ENCODE measurements at regions not wholly inside any gene's neighbourhood (a gene's known extent, or its start where the extent isn't known, plus 50 kb on each side); places are given as distances from the start of the nearest gene placed in this dataset.

GRCh38 chr5:145389047-145389446 is 446.1 kb downstream of the PRELID2 start:
- no peak for DNase-seq (ENCODE audit: extremely low read depth, low read depth)
- TF ChIP-seq CTCF (IDR thresholded peaks at IDR 0.05; ENCODE audit: low read depth, low read length): no peak

- DNase-seq (ENCODE audit: extremely low read depth, low read depth): no peak
- no peak for TF ChIP-seq CTCF (IDR thresholded peaks at IDR 0.05; ENCODE audit: low read depth, low read length)
These were observed 449.9 kb downstream of the PRELID2 start for GRCh38 chr5:145385276-145385675.

- no peak for DNase-seq (ENCODE audit: extremely low read depth, low read depth)
- TF ChIP-seq CTCF (IDR thresholded peaks at IDR 0.05; ENCODE audit: low read depth, low read length): no peak
These were observed 456.9 kb downstream of the PRELID2 start for GRCh38 chr5:145378226-145378625.

GRCh38 chr5:145375521-145375920 is 459.6 kb downstream of the PRELID2 start:
- DNase-seq (ENCODE audit: extremely low read depth, low read depth): no peak
- TF ChIP-seq CTCF (IDR thresholded peaks at IDR 0.05; ENCODE audit: low read depth, low read length): no peak

GRCh38 chr5:145365464-145365863 is 469.7 kb downstream of the PRELID2 start:
- DNase-seq (ENCODE audit: extremely low read depth, low read depth): no peak
- no peak for TF ChIP-seq CTCF (IDR thresholded peaks at IDR 0.05; ENCODE audit: low read depth, low read length)

- peak; percentile 34 for DNase-seq (ENCODE audit: extremely low read depth, low read depth)
- no peak for TF ChIP-seq CTCF (IDR thresholded peaks at IDR 0.05; ENCODE audit: low read depth, low read length)
These were observed 472.9 kb downstream of the PRELID2 start for GRCh38 chr5:145362266-145362665.

GRCh38 chr5:145360936-145361335 is 474.2 kb downstream of the PRELID2 start:
- no peak for TF ChIP-seq CTCF (IDR thresholded peaks at IDR 0.05; ENCODE audit: low read depth, low read length)
- DNase-seq (ENCODE audit: extremely low read depth, low read depth): no peak

All from AG09319 (cell line).